Left lung (tissue), 4 donors: ENCODE measurements at regions not wholly inside any gene's neighbourhood (a gene's known extent, or its start where the extent isn't known, plus 50 kb on each side); places are given as distances from the start of the nearest gene placed in this dataset.

Source experiments
- ATAC-seq: fragments of 200-7000 bp; cut with Tn5 transposase; one replicate; pipeline ENCODE4 v1.9.1; 2020; ENCODE audit warnings: moderate library complexity
- DNase-seq, 4 donors: peaks; one replicate each; pipeline ENCODE4 v3.0.0-alpha.2; 2013 to 2020
- H3K27ac ChIP-seq, 2 donors: fragments of 200-600 bp; sonication (generic) in 1 of 2; one replicate each; pipeline versions ENCODE4 v1.5.0 to v1.8.0; 2020 to 2021
- H3K27me3 ChIP-seq, 2 donors: fragments of 200-600 bp; sonication (generic) in 1 of 2; one replicate each; pipeline versions ENCODE4 v1.5.0 to v1.8.0; 2020 to 2021
- H3K36me3 ChIP-seq, 2 donors: fragments of 200-600 bp; sonication (generic) in 1 of 2; one replicate each; pipeline versions ENCODE4 v1.5.0 to v1.8.0; 2020 to 2021
- H3K4me1 ChIP-seq, 2 donors: fragments of 200-600 bp; one replicate each; pipeline ENCODE4 v1.8.0; 2021
- H3K4me3 ChIP-seq, 2 donors: fragments of 200-600 bp; sonication (generic) in 1 of 2; one replicate each; pipeline versions ENCODE4 v1.5.0 to v1.8.0; 2020 to 2021; ENCODE audit warnings: mild to moderate bottlenecking in 1 of 2
- H3K9me3 ChIP-seq, 2 donors: fragments of 200-600 bp; sonication (generic) in 1 of 2; one replicate each; pipeline versions ENCODE4 v1.5.0 to v1.8.0; 2020 to 2021
- intact Hi-C, 2 donors: fragments of 100-400 bp; cut with DNase I; formaldehyde crosslinking; loops; one replicate each; pipeline versions ENCODE4 v1.11.2 to v1.14.2; 2022
- TF ChIP-seq, protein P1 (sequence below), 2 donors: fragments of 200-600 bp; sonication (generic) in 1 of 2; IDR thresholded peaks; one replicate each; pipeline versions ENCODE4 v1.5.0 to v1.8.0; 2021; ENCODE audit warnings: antibody characterized with exemption in 2 of 2
- donor health status: DM: no; HTN: yes; CAD: no.
- donor health status: DM: no; HTN: no; CAD: no.

DNA sequence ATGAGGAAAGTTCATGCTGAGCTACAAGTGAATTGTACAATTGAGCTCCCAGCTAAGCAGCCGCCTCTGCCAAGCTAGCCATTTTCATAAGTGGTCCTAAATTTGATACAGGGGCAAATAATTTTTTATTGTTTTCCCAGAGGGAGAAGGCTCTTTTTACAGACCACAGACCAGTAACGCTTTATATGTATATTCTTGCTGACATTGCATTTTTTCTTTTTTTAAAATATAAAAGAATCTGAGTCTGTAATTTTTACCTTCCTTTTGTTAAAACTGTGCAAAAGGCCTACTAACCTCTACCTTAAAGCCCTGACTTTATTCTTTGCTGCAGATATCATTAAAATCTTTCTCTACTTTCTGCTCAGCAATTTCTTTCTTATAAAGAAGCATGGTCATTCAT lies 501.2 kb upstream of the INTU start:
- Histone ChIP-seq H3K4me1 (no peaks in the 10 kb centered on the region), H3K4me3 (no peak overlapping the region), H3K36me3 (no peaks in the 10 kb centered on the region), H3K9me3 (no peaks in the 10 kb centered on the region), H3K27me3 (no peaks in the 10 kb centered on the region), H3K27ac (no peak overlapping the region)
- TF ChIP-seq, protein P1, sequence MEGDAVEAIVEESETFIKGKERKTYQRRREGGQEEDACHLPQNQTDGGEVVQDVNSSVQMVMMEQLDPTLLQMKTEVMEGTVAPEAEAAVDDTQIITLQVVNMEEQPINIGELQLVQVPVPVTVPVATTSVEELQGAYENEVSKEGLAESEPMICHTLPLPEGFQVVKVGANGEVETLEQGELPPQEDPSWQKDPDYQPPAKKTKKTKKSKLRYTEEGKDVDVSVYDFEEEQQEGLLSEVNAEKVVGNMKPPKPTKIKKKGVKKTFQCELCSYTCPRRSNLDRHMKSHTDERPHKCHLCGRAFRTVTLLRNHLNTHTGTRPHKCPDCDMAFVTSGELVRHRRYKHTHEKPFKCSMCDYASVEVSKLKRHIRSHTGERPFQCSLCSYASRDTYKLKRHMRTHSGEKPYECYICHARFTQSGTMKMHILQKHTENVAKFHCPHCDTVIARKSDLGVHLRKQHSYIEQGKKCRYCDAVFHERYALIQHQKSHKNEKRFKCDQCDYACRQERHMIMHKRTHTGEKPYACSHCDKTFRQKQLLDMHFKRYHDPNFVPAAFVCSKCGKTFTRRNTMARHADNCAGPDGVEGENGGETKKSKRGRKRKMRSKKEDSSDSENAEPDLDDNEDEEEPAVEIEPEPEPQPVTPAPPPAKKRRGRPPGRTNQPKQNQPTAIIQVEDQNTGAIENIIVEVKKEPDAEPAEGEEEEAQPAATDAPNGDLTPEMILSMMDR (IDR thresholded peaks at IDR 0.05): no peak
- intact Hi-C loops: no loop called here
- DNase-seq: no peak
- ATAC-seq: no peak

DNA sequence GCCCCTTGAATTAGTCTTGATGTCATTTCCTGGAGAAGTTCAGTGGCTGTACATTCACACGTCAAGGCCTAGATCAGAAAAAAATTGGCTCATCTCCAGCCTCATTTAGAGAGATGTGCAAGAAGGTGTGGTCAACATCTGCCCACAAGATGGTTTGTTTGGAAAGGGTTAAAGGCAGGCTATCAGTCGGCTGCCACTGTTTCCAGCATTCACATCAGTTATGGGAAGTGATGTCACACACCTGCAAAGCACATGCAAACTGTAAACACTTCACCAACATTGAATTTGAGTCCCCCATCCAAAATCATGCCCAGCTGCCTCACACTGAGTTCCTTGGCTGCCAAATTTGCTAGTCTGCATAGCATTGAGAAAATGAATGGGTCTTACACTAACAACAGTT lies 498.3 kb upstream of the INTU start:
- DNase-seq (no peak), ATAC-seq (no peak)
- H3K36me3 ChIP-seq: no peaks in the 10 kb centered on the region
- H3K4me1 ChIP-seq: no peaks in the 10 kb centered on the region
- TF ChIP-seq, protein P1 (IDR thresholded peaks at IDR 0.05): no peak
- H3K27me3 ChIP-seq: no peaks in the 10 kb centered on the region
- H3K4me3 ChIP-seq: no peak overlapping the region
- H3K9me3 ChIP-seq: no peaks in the 10 kb centered on the region
- no peak overlapping the region for H3K27ac ChIP-seq
- intact Hi-C loops: no loop called here

DNA sequence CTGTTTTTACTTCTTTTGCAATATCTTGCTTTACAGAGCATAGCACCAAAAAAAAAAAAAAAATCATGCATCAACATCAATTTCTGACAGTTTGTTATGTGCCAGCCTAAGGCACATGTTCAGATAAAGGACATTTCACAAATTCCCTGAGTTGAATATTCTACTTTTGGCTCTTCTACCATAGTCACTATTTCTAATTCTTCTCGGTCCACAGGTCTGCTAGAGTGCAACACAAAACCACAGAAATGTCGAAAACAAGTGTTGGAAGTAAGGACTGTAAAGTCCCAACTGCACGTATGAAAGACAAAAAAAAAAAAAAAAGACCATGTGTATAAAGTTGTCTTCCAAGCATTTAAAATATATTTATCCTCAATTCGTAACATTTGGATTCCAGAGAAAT lies 494.2 kb upstream of the INTU start:
- Histone ChIP-seq H3K27ac (no peak overlapping the region), H3K4me3 (no peak overlapping the region), H3K4me1 (peaks cover 0 to 3% of the 10 kb centered on the region in 2 donors), H3K9me3 (no peaks in the 10 kb centered on the region), H3K27me3 (no peaks in the 10 kb centered on the region), H3K36me3 (no peaks in the 10 kb centered on the region)
- TF ChIP-seq, protein P1 (IDR thresholded peaks at IDR 0.05): no peak
- ATAC-seq: no peak
- DNase-seq: no peak
- intact Hi-C loops: no loop called here

DNA sequence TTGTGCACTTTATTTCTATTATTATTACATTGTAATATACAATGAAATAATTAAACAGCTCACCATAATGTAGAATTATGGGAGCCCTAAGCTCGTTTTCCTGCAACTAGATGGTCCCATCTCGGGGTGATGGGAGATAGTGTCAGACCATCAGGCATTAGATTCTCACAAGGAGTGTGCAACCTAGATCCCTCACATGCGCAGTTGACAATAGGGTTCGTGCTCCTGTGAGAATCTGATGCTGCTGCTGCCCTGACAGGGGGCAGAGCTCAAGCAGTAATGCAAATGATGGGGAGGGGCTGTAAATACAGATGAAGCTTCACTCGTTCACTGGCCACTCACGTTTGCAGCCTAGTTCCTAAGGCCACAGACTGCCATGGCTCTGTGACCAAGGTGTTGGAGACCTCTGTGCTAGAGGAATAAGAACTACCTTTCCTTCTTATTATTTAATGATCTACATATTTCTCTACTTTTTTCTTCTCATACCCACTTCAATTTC lies 492.9 kb upstream of the INTU start:
- H3K27ac ChIP-seq: no peak overlapping the region
- intact Hi-C loops: no loop called here

DNA sequence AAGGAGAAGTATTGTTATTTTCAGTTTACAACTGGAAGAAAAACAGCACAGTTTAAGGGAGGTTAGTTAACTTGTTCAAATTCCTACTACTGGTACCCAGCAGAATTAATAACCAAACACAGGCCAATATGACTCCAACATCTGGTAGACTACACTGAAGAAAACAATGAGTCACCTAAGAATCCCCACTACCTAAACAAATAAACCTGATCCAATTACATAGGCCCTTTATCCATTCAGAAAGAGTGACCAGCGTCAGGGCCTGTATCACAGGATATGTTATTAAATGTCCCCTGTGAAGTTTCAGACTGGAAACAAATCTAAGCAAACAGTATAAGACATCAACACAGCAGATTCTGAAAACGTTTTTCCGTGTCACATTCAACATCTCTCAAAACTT lies 492.5 kb upstream of the INTU start:
- Histone ChIP-seq H3K36me3 (no peaks in the 10 kb centered on the region), H3K27ac (no peak overlapping the region), H3K9me3 (no peaks in the 10 kb centered on the region), H3K4me1 (peaks cover 0 to 10% of the 10 kb centered on the region in 2 donors), H3K27me3 (no peaks in the 10 kb centered on the region), H3K4me3 (no peak overlapping the region)
- intact Hi-C loops: no loop called here
- ATAC-seq (no peak), DNase-seq (no peak)
- TF ChIP-seq, protein P1 (IDR thresholded peaks at IDR 0.05): no peak

More for the DNA sequence above, 492.9 kb upstream of the INTU start:
- DNase-seq: no peak
- Histone ChIP-seq H3K4me3 (no peak overlapping the region), H3K36me3 (no peaks in the 10 kb centered on the region), H3K4me1 (peaks cover 0 to 10% of the 10 kb centered on the region in 2 donors), H3K27me3 (no peaks in the 10 kb centered on the region), H3K9me3 (no peaks in the 10 kb centered on the region)
- ATAC-seq: no peak
- TF ChIP-seq, protein P1 (IDR thresholded peaks at IDR 0.05): no peak
